ENCODE measurements at regions not wholly inside any gene's neighbourhood (a gene's known extent, or its start where the extent isn't known, plus 50 kb on each side); places are given as distances from the start of the nearest gene placed in this dataset.

GRCh38 chr13:62829486-62829885 is 1413.8 kb upstream of the PCDH20 start:
- no peak for TF ChIP-seq EZH2phosphoT487 (IDR thresholded peaks at IDR 0.05; ENCODE audit: borderline replicate concordance)
- no peak for TF ChIP-seq CTCF (conservative IDR thresholded peaks at IDR 0.05; ENCODE audit: low read length)

Measured in Loucy (cell line).